ENCODE measurements at regions not wholly inside any gene's neighbourhood (a gene's known extent, or its start where the extent isn't known, plus 50 kb on each side); places are given as distances from the start of the nearest gene placed in this dataset.
A peak's percentile ranks its signal among the peaks of the same experiment; 100 is the strongest.
"Not testable (repeated sequence)": the region's sequence is repeated elsewhere in the genome, so short reads cannot be mapped to it uniquely, and the experiment has no call there.

- DNase-seq, result no peak
Measured at GRCh38 chr2:38147333-38148121, 71.6 kb upstream of the CYP1B1 start.

- no peak for DNase-seq
Measured at GRCh38 chr2:38146907-38147307, 71.0 kb upstream of the CYP1B1 start.

- peak in 1 of 51 donors; percentile 51 for DNase-seq
Measured at GRCh38 chr2:38146275-38146906, 70.4 kb upstream of the CYP1B1 start.

- no peak for DNase-seq
Measured at GRCh38 chr2:38145236-38145635, 69.3 kb upstream of the CYP1B1 start.

GRCh38 chr2:38142627-38143026 lies 66.7 kb upstream of the CYP1B1 start:
- no peak for DNase-seq

- DNase-seq, result no peak
Measured at GRCh38 chr2:38141501-38141900, 65.5 kb upstream of the CYP1B1 start.

GRCh38 chr2:38138996-38139395 lies 63.0 kb upstream of the CYP1B1 start:
- no peak for DNase-seq

GRCh38 chr2:38138419-38138818 lies 62.5 kb upstream of the CYP1B1 start:
- no peak for DNase-seq

GRCh38 chr2:38137958-38138357 lies 62.0 kb upstream of the CYP1B1 start:
- DNase-seq, result not testable (repeated sequence)

GRCh38 chr2:38131676-38132075 lies 55.7 kb upstream of the CYP1B1 start:
- no peak for DNase-seq

GRCh38 chr2:38130876-38131275 lies 54.9 kb upstream of the CYP1B1 start:
- DNase-seq, result no peak

- DNase-seq, result no peak
Measured at GRCh38 chr2:38129987-38130386, 54.0 kb upstream of the CYP1B1 start.

GRCh38 chr2:38129481-38129880 lies 53.5 kb upstream of the CYP1B1 start:
- no peak for DNase-seq

GRCh38 chr2:38128653-38129052 lies 52.7 kb upstream of the CYP1B1 start:
- DNase-seq, result peak in 4 of 51 donors; percentile 4 to 30 (median 10)

- DNase-seq, result no peak
Measured at GRCh38 chr2:38127277-38127676, 51.3 kb upstream of the CYP1B1 start.

- DNase-seq, result no peak
Measured at GRCh38 chr2:38125842-38126241, 49.9 kb upstream of the CYP1B1 start.

Measured in hypothalamus (tissue), 51 donors.